SK-N-SH treated with all-trans-retinoic acid at 6 μM for 48 hours (cell line): ENCODE measurements at regions not wholly inside any gene's neighbourhood (a gene's known extent, or its start where the extent isn't known, plus 50 kb on each side); places are given as distances from the start of the nearest gene placed in this dataset.

Experiments used
- ATAC-seq: fragments of 200-7000 bp; cut with Tn5 transposase; 3 replicates; pipeline ENCODE4 v1.9.1; 2020; ENCODE audit warnings: mild to moderate bottlenecking, moderate library complexity
- ARNTL ChIP-seq: fragments of 450-650 bp; formaldehyde crosslinking; IDR thresholded peaks from 2 replicates; pipeline ENCODE4 v1.5.0; 2020; ENCODE audit warnings: low read depth, mild to moderate bottlenecking, moderate library complexity, borderline replicate concordance
- BACH2 ChIP-seq: fragments of 250-450 bp; sonication (Bioruptor Pico); IDR thresholded peaks from 2 replicates; pipeline ENCODE4 v1.9.0; 2021; ENCODE audit warnings: mild to moderate bottlenecking, borderline replicate concordance
- CSDC2 ChIP-seq: fragments of 250-450 bp; sonication (Bioruptor Pico); IDR thresholded peaks from 2 replicates; pipeline ENCODE4 v1.5.0; 2020; ENCODE audit warnings: mild to moderate bottlenecking, moderate library complexity
- ESRRG ChIP-seq: fragments of 250-450 bp; sonication (Bioruptor Pico); IDR thresholded peaks from 2 replicates; pipeline ENCODE4 v1.6.1; 2021; ENCODE audit warnings: mild to moderate bottlenecking
- GLIS3 ChIP-seq: fragments of 250-450 bp; sonication (Bioruptor Pico); IDR thresholded peaks from 2 replicates; pipeline ENCODE4 v1.5.0; 2020; ENCODE audit warnings: mild to moderate bottlenecking, moderate library complexity
- ISL1 ChIP-seq: fragments of 250-450 bp; sonication (Bioruptor Pico); IDR thresholded peaks from 2 replicates; pipeline ENCODE4 v2.1.2; 2022; ENCODE audit warnings: mild to moderate bottlenecking, moderate library complexity
- OSR1 ChIP-seq: fragments of 250-450 bp; sonication (Bioruptor Pico); IDR thresholded peaks from 2 replicates; pipeline ENCODE4 v1.8.0; 2022; ENCODE audit warnings: moderate library complexity, mild to moderate bottlenecking, inconsistent platforms
- RARB ChIP-seq: fragments of 250-450 bp; sonication (Bioruptor Pico); IDR thresholded peaks from 2 replicates; pipeline ENCODE4 v1.8.0; 2021; ENCODE audit warnings: mild to moderate bottlenecking, moderate library complexity
- SNAI2 ChIP-seq: fragments of 250-450 bp; sonication (Bioruptor Pico); IDR thresholded peaks from 2 replicates; pipeline ENCODE4 v1.5.0; 2020; ENCODE audit warnings: mild to moderate bottlenecking, moderate library complexity
- TCF4 ChIP-seq: fragments of 250-450 bp; sonication (Bioruptor Pico); IDR thresholded peaks from 2 replicates; pipeline ENCODE4 v1.8.0; 2021; ENCODE audit warnings: mild to moderate bottlenecking, moderate library complexity, borderline replicate concordance
- TOX ChIP-seq: fragments of 250-450 bp; sonication (Bioruptor Pico); IDR thresholded peaks from 2 replicates; pipeline ENCODE4 v1.8.0; 2021; ENCODE audit warnings: mild to moderate bottlenecking, moderate library complexity, borderline replicate concordance
- ZFP3 ChIP-seq: fragments of 250-450 bp; sonication (Bioruptor Pico); IDR thresholded peaks from 2 replicates; pipeline ENCODE4 v1.5.0; 2020; ENCODE audit warnings: mild to moderate bottlenecking, moderate library complexity
- ZFP30 ChIP-seq: fragments of 450-650 bp; formaldehyde crosslinking; IDR thresholded peaks from 2 replicates; pipeline ENCODE4 v1.5.0; 2022; ENCODE audit warnings: mild to moderate bottlenecking, moderate library complexity
- ZNF565 ChIP-seq: fragments of 450-650 bp; formaldehyde crosslinking; conservative IDR thresholded peaks from 2 replicates; pipeline ENCODE4 v1.5.0; 2020; ENCODE audit warnings: low read depth, mild to moderate bottlenecking, moderate library complexity
- ZNF70 ChIP-seq: fragments of 450-650 bp; formaldehyde crosslinking; IDR thresholded peaks from 2 replicates; pipeline ENCODE4 v1.5.0; 2020; ENCODE audit warnings: mild to moderate bottlenecking, moderate library complexity
- ZNF8 ChIP-seq: fragments of 450-650 bp; formaldehyde crosslinking; IDR thresholded peaks from 2 replicates; pipeline ENCODE4 v1.5.0; 2020; ENCODE audit warnings: mild to moderate bottlenecking, moderate library complexity
- TF ChIP-seq, protein P1 (sequence below): fragments of 250-450 bp; sonication (Bioruptor Pico); IDR thresholded peaks from 2 replicates; pipeline ENCODE4 v1.5.0; 2020; ENCODE audit warnings: mild to moderate bottlenecking, moderate library complexity
- TF ChIP-seq, protein P2 (sequence below): fragments of 250-450 bp; sonication (Bioruptor Pico); IDR thresholded peaks from 2 replicates; pipeline ENCODE4 v1.5.1; 2020; ENCODE audit warnings: low read depth, mild to moderate bottlenecking, moderate library complexity
- TF ChIP-seq, protein P3 (sequence below): fragments of 250-450 bp; sonication (Bioruptor Pico); IDR thresholded peaks from 2 replicates; pipeline ENCODE4 v1.8.0; 2021; ENCODE audit warnings: low read depth, mild to moderate bottlenecking, moderate library complexity, borderline replicate concordance
- TF ChIP-seq, protein P4 (sequence below): fragments of 250-450 bp; sonication (Bioruptor Pico); IDR thresholded peaks from 2 replicates; pipeline ENCODE4 v1.8.0; 2020; ENCODE audit warnings: mild to moderate bottlenecking, moderate library complexity, borderline replicate concordance
- TF ChIP-seq, protein P5 (sequence below): fragments of 250-450 bp; sonication (Bioruptor Pico); IDR thresholded peaks from 2 replicates; pipeline ENCODE4 v1.5.1; 2021; ENCODE audit warnings: mild to moderate bottlenecking, moderate library complexity

DNA sequence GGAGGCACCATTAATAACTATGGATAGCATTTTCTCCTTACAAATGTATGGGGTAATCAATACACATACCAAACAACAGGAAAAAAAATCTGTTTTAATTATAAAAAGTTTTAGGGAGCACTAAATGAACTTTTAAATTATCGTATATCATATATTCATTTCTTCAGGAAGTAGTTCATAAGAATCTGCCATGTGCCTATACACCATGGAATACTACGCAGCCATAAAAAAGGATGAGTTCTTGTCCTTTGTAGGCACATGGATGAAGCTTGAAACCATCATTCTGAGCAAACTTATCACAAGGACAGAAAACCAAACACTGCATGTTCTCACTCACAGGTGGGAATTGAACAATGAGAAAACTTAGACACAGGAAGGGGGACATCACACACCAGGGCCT, 162.1 kb upstream of the RASA1 start (continued):
- TF ChIP-seq TCF4 (CRISPR knock-in tag) = no peak
- no peak for TF ChIP-seq ZFP30 (CRISPR knock-in tag)
- TF ChIP-seq ISL1 = no peak
- no peak for TF ChIP-seq GLIS3 (CRISPR knock-in tag)
- no peak for TF ChIP-seq BACH2 (CRISPR knock-in tag)

DNA sequence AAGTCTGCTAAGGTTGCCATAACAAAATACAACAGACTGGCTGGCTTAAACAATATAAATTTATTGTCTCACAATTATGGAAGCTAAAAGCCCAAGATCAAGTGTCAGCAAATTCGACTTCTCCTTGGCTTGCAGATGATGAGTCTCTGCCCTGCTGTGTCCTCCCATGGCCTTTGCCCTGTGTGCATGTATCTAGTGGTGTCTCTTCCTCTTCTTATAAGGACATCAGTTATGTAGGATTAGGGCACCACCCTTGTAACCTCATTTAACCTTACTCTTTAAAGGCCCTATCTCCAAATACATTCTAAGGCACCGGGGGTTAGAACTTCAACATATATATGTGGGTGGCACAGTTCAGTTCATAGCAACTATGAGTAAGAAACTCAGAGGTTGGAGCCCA, 157.9 kb upstream of the RASA1 start:
- no peak for ATAC-seq
- TF ChIP-seq ZNF565 (CRISPR knock-in tag) = no peak
- TF ChIP-seq ARNTL (CRISPR knock-in tag) = no peak
- TF ChIP-seq OSR1 = no peak
- TF ChIP-seq, protein P1, sequence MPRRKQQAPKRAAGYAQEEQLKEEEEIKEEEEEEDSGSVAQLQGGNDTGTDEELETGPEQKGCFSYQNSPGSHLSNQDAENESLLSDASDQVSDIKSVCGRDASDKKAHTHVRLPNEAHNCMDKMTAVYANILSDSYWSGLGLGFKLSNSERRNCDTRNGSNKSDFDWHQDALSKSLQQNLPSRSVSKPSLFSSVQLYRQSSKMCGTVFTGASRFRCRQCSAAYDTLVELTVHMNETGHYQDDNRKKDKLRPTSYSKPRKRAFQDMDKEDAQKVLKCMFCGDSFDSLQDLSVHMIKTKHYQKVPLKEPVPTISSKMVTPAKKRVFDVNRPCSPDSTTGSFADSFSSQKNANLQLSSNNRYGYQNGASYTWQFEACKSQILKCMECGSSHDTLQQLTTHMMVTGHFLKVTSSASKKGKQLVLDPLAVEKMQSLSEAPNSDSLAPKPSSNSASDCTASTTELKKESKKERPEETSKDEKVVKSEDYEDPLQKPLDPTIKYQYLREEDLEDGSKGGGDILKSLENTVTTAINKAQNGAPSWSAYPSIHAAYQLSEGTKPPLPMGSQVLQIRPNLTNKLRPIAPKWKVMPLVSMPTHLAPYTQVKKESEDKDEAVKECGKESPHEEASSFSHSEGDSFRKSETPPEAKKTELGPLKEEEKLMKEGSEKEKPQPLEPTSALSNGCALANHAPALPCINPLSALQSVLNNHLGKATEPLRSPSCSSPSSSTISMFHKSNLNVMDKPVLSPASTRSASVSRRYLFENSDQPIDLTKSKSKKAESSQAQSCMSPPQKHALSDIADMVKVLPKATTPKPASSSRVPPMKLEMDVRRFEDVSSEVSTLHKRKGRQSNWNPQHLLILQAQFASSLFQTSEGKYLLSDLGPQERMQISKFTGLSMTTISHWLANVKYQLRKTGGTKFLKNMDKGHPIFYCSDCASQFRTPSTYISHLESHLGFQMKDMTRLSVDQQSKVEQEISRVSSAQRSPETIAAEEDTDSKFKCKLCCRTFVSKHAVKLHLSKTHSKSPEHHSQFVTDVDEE (CRISPR knock-in tag) = no peak
- TF ChIP-seq ESRRG = no peak

DNA sequence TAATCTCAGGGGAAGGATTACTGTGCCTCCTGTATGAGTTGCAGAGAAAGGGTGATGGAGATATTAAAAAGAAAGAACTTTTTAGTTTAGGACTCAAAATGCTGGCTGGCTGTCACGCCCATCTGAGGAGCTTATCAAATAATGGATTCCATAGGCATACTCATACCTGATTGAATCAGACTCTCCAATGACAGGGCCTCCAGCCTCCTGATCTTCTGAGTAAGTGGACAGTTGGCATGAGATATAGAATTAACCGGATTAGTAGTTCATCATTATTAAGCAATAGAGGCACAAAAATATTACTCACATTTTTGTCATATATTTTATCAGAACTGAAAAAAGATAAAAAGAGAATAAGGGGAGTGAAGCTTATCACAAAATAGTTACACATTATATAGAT, 157.0 kb upstream of the RASA1 start:
- ATAC-seq = no peak
- TF ChIP-seq, protein P2, sequence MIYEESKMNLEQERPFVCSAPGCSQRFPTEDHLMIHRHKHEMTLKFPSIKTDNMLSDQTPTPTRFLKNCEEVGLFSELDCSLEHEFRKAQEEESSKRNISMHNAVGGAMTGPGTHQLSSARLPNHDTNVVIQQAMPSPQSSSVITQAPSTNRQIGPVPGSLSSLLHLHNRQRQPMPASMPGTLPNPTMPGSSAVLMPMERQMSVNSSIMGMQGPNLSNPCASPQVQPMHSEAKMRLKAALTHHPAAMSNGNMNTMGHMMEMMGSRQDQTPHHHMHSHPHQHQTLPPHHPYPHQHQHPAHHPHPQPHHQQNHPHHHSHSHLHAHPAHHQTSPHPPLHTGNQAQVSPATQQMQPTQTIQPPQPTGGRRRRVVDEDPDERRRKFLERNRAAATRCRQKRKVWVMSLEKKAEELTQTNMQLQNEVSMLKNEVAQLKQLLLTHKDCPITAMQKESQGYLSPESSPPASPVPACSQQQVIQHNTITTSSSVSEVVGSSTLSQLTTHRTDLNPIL (CRISPR knock-in tag) = no peak
- TF ChIP-seq BACH2 (CRISPR knock-in tag) (no peak), TCF4 (CRISPR knock-in tag) (no peak), TOX (CRISPR knock-in tag) (no peak), ESRRG (no peak), ISL1 (no peak)

DNA sequence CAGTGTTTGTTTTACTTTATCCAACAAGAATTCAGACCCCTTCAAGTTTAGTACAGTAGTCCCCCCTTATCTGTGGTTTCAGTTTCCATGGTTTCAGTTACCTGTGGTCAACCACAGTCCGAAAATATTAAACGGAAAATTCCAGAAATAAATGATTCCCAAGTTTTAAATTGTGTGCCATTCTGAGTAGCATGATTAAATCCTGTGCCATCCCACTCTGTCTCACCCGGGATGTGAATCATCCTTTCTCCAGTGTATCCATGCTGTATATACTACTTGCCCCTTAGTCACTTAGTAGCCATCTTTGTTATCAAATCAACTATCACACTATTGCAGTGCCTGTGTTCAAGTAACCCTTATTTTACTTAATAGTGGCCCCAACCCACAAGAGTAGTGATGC, 153.8 kb upstream of the RASA1 start:
- peak; percentile 96 for ATAC-seq
- TF ChIP-seq ZFP3 (no peak), RARB (CRISPR knock-in tag) (no peak), ZNF70 (CRISPR knock-in tag) (no peak), CSDC2 (0 out of 2 replicates have a peak, but pooled peaks have one; percentile 52), SNAI2 (CRISPR knock-in tag) (no peak), BACH2 (CRISPR knock-in tag) (no peak)
- TF ChIP-seq, protein P3, sequence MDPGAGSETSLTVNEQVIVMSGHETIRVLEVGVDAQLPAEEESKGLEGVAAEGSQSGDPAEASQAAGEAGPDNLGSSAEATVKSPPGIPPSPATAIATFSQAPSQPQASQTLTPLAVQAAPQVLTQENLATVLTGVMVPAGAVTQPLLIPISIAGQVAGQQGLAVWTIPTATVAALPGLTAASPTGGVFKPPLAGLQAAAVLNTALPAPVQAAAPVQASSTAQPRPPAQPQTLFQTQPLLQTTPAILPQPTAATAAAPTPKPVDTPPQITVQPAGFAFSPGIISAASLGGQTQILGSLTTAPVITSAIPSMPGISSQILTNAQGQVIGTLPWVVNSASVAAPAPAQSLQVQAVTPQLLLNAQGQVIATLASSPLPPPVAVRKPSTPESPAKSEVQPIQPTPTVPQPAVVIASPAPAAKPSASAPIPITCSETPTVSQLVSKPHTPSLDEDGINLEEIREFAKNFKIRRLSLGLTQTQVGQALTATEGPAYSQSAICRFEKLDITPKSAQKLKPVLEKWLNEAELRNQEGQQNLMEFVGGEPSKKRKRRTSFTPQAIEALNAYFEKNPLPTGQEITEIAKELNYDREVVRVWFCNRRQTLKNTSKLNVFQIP (CRISPR knock-in tag) = no peak
- TF ChIP-seq, protein P4, sequence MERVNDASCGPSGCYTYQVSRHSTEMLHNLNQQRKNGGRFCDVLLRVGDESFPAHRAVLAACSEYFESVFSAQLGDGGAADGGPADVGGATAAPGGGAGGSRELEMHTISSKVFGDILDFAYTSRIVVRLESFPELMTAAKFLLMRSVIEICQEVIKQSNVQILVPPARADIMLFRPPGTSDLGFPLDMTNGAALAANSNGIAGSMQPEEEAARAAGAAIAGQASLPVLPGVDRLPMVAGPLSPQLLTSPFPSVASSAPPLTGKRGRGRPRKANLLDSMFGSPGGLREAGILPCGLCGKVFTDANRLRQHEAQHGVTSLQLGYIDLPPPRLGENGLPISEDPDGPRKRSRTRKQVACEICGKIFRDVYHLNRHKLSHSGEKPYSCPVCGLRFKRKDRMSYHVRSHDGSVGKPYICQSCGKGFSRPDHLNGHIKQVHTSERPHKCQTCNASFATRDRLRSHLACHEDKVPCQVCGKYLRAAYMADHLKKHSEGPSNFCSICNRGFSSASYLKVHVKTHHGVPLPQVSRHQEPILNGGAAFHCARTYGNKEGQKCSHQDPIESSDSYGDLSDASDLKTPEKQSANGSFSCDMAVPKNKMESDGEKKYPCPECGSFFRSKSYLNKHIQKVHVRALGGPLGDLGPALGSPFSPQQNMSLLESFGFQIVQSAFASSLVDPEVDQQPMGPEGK (CRISPR knock-in tag) = no peak

DNA sequence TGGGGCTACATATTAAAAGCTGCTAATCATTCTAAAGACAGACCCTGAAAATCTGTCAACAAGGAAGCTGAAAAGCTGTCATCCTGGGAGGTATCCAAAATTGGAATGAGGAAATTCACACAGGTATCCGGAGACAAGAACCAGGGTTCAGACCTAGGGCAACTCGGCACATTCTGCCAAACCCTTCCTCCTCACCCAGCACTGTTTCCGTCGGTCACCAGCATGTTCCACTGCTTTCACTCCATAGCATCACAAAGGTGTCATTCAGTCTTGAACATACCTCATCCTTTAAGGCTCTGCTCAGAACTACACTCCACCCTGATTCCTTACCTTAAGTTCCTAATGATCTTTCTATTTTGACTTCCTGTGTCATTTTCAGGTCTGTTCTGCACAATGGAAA, 153.1 kb upstream of the RASA1 start:
- TF ChIP-seq, protein P5, sequence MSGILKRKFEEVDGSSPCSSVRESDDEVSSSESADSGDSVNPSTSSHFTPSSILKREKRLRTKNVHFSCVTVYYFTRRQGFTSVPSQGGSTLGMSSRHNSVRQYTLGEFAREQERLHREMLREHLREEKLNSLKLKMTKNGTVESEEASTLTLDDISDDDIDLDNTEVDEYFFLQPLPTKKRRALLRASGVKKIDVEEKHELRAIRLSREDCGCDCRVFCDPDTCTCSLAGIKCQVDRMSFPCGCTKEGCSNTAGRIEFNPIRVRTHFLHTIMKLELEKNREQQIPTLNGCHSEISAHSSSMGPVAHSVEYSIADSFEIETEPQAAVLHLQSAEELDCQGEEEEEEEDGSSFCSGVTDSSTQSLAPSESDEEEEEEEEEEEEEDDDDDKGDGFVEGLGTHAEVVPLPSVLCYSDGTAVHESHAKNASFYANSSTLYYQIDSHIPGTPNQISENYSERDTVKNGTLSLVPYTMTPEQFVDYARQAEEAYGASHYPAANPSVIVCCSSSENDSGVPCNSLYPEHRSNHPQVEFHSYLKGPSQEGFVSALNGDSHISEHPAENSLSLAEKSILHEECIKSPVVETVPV = no peak
- TF ChIP-seq, protein P1 (CRISPR knock-in tag) = no peak
- TF ChIP-seq, protein P3 (CRISPR knock-in tag) = no peak
- no peak for TF ChIP-seq CSDC2
- no peak for TF ChIP-seq ZFP30 (CRISPR knock-in tag)
- TF ChIP-seq ISL1 = no peak
- TF ChIP-seq ZNF8 (CRISPR knock-in tag) = no peak
- no peak for ATAC-seq
